Effector CD8-positive, alpha-beta T cell (primary cell): ENCODE measurements at regions not wholly inside any gene's neighbourhood (a gene's known extent, or its start where the extent isn't known, plus 50 kb on each side); places are given as distances from the start of the nearest gene placed in this dataset.

Experiments used
- DNase-seq: peaks from one replicate; lab custom pipeline; 2025; lab: John Stamatoyannopoulos, UW

DNA sequence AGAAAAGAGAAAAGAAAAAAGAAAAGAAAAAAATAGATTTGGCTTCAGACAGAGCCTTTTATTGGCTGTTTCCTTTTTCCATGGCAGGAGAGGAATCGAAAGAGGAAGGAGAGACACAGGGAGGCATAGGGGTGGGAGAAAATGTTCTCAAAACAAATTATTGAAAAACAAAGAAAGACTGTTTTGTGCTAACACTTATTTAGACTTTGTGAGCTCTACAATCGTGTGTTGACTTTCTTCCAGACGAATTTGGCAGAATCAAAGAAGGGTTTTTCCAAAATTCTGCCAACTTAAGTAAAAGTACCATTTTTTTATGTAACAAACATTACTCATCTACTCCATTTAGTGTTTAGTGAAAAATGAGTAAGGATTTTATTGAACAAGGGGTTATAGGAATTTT is 982.2 kb downstream of the REEP3 start:
- no peak for DNase-seq

DNA sequence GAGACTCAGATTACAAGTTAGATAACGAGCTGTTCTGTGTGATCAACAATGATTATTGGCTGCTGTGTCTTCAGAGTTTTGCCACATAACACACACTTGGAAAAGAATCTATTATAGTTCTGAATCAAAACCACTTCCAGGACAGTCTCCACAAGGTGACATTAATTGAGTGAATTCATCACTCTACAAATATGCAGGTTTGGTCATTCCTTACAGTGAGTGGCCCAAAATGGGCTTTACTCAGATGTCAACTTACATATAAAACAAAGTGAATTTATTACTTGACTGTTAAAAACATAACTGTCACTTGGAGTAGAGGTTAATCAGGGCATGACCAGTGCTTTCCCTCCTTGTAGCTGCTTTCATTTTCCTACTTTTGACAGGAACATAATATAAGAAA is 984.3 kb downstream of the REEP3 start:
- no peak for DNase-seq

DNA sequence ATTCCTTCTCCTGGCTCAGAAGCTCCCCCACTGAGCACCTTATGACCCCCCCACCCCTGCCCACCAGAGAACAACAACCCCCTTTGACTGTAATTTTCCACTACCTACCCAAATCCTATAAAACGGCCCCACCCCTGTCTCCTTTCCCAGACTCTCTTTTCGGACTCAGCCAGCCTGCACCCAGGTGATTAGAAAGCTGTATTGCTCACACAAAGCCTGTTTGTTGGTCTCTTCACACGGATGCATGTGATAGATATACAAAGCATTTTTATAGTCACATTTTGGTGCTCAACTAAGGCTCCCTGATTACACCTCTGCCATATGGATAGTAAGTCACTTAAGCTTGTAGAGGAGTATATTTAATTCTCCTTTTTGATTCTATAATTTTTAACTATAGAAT is 985.8 kb downstream of the REEP3 start:
- DNase-seq = no peak

DNA sequence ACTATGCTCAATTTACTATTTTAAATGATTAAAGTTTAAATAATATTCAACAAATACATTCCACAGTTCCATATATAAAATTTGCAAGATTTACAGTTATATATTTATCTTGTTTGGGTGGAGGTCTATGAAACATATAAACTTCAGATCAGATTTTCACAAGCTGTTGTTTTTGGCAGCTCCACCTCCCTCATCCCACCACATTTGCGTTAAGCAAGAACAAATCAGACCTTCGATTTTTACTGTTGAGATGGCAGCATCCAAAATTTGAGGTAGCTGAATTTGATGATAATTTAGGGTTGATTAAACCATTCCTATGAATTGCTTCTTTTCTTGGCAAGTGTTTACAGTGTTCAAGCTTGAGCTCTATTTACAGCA is 986.4 kb downstream of the REEP3 start:
- no peak for DNase-seq

DNA sequence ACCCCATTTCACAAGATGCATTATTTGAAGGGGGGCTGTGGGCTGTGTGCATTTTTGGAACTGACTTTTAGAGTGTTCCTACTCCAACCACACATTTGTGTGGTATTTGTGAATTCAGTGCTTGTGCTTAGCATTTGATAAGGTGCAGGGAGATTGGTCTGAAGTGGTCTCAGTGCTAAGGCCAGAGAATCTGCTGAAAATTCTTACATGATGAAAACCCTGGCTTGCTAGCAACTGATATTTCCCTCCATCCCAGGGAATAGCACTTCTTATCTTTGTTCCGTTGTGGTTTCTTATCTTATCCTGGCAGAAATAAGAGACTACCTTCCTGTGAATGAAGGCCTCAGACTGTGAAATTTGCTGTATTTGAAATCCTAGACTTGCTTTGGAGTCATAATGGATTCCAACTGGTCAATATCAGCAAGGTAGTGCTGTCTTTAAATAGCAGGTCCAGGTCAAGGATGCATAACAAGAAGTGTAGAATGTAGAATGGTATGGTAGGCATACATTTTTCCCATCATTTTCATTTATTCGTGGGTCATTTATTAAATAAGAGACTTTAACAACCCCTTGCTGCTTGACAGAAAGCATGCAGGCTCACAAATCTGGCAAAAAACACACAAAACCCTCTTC is 986.9 kb downstream of the REEP3 start:
- DNase-seq = no peak

DNA sequence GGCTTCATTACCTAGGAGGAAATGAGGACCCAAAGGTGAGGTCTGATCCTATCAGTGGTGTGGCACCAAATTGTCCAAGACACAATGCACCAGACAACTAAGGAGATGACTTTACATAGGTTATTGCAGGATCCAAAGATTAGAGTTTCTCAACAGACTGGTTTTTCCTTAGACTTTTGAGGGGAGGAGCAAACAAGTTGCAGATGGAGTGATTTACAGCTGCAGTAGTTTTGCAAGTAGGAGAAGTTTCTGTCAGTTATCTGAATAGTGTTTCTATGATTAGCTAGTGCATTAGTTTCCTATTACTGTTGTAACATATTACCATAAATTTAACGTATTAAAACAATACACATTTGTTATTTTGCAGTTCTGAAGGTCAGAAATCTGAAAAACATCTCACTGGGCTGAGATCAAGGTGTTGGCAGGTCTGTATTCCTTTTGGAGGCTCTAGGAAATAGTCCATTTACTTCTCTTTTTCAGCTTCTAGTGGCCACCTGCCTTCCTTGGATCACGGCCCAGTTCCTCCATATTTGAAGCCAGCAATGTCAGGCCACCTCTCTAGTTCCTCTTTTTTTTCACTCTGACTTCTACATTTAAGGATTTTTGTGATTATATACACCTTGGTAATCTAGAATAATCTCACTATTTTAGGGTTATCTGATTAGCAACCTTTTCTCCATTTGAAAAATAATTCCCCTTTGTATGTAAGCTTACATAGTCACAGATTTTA is 994.9 kb downstream of the REEP3 start:
- no peak for DNase-seq

DNA sequence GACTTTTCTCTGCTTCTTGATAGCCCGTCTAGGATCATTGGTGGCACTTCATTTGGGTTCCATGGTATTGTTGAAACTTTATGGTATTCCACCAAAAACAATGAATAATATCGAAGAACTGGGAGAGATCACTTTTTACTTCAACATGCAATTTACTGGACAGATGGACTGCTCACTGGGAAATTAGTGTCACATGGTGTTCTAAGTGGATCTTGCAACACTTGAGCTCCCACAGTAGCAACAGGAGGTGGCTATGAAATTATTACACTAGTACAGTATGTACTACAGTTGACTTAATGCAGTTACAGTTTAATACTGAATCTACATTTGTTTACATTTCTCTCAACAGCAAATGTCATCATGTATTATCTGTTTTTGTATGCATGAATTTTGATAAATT is 997.3 kb downstream of the REEP3 start:
- no peak for DNase-seq

DNA sequence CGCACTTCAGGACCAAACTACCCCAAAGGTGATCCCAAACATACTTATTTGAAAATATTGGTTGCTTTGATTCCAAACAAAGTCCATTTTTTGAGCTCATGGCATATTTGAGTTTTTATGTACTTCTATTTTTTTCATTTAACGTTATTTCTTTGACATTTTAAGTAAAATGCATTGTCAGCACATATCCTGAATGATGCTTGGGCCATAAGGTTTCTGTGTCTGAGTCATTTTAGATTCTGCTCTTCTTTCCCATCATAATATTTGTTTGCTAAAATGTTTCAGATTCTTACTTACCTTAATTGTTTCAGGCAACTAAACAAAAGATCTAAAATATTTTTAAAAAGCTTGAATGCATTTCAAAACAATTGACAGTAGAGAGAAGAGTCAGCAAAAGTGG is 998.2 kb downstream of the REEP3 start:
- no peak for DNase-seq

DNA sequence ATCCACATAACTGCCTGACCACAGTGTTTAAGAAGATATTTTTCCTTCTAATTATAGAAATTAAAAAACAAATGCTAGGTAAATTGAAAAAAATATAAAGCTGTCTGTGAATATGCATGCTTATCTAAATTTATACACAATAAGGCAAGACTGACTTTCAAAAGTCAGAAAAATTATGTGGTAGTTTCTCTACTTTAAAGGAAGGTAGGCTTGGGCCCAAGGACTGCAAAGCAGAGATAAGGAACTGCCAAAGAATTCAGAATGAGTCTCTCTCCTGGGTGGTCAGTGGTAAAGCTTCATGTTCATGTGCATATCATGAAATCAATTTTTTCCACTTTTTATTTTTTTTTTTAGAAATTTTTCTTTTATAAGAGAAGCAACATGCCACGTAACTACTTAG is 998.6 kb downstream of the REEP3 start:
- DNase-seq = no peak

DNA sequence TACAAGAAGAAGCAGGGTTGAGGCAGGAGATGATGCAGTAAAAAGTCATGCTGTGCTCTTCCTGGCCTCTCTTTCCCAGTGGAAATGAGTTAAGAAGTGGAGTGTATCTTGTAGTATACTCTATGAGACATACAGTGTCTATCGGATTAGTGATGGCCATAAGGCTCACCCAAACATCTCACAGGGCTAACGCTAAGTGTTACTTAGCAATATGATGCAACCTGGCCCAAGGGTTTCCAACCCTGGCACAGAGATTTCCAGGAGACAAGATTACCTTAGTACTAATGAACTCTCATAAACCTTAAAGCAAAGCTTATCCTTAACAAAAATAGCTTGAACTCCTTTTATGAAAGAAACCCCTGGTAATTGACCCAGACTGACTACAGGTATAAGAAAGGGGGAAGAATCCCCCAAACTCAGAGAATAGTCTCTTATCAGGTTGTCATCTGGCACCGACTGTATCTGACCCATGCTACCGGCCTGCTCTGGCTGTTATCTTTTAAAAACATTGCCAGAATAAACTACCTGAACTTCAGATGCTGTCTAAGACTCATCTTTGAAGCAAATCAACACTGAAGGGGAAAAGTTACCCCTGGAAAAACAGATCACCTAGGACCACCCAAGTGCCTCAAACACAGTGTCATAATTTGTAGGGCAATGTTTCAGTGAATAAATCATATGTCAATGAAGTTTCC is 1002.0 kb downstream of the REEP3 start:
- DNase-seq = no peak

DNA sequence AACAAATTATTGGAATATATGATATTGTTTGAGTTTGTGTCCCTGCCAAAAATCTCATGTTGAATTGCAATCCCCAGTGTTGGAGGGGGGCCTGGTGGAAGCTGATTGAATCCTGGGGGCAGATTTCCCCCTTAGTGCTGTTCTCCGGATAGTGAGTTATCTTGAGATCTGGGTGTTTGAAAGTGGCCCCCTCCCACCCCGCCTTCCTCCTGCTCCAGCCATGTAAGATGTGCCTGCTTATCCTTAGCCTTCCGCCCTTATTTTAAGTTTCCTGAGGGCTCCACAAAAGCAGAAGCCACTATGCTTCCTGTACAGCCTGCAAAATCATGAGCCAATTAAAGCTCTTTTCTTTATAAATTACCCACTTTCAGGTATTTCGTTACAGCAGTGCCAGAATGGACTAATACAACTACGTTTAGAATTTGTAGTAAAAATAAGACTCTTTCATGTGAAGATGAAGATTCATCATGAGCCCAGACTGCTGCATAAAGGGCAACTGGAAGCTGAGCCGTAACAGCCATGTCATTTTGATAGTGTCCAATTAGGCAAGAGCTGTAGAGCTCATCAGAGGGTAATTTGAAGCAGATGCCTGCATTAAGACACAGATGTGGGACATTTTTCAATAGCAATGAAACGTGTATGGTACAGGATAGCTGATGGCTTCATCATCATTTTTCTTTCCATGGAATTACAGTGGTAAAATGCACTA is 1007.2 kb downstream of the REEP3 start:
- no peak for DNase-seq

DNA sequence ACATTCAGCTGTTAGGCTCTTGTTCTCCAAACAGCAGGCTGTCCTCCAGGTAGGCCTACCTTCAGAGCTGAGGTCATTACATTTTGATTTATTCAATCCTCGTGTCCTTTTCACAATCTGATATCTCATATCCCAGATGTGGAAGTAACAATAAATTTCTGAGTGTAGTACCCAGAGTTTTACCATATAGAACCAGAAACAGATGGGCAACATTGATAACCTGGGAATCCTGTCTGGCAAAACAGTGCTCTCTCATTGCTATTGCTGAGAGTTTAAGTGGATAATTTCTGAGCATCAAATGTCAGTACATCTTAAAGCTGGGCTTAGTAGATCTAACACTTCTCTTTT is 1007.8 kb downstream of the REEP3 start:
- no peak for DNase-seq

DNA sequence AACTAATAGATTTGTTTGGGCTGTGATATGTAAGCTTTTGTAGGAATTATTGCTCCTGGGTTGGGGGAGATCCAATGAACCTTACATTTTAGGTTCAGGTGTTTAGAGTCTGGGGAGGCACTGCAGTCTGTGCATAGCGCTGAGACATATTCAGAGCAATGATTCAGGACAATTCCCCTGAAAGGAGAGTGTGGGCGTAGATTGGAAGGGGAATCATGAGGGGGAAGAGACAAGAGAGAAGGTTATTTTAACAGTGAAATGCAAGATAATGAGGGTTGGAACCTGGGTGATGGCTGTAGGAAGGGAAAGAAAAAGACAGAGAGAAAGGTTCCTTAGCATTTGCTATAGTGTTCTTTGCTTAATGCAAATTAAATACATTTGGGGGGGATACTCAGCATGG is 1013.4 kb downstream of the REEP3 start:
- DNase-seq = no peak

DNA sequence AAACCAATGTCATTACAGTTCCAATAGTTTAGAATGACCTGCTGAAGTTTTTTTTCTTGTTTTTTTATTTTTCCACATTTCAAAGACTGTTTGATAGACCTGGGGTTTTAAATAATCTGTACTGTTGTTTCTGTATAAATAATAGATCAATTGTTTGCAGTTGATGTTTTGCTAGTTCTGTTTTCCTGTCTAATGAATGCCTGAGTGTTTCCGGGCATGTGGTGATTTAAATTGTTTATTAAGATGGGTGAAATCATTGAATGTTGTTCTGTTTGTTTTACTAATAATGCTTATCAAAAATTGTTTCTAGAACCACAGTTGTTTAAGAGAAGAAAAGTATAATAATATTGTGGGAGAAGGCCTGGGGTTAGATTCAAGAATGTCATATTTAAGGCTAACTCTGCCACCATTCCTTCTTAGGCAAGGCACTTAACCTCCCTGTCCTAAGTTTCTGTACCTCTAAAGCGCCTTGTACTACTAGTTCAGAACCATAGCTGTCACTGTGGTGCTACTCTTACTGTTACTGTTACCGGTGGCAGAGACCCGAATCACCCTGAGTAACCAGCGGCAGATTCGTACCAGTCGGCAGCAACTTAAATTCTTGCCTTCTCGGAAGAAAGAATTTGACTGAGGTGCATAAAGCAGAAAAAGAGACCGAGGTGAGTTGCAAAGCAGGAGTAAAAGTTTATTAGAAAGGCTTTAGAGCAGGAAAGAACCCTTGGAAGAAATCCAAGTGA is 1014.1 kb downstream of the REEP3 start:
- DNase-seq = no peak

DNA sequence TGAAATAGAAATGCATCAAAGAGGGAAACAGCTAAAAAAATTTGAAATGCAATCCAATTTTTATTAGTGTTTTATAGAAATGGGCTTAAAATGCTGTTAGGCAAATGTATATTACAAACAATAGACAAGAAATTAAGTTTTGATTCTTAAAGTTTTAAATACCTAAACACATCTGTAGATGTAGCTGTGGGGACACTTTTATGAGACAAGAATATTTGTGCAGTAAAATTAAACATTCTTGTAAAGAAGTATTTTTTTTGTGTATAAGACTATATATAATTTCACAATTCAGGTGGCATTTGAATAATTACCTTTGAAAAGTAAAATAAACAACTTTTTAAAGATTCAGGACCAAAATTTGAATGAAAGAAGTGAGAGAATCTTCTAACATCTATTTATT is 1015.9 kb downstream of the REEP3 start:
- no peak for DNase-seq

DNA sequence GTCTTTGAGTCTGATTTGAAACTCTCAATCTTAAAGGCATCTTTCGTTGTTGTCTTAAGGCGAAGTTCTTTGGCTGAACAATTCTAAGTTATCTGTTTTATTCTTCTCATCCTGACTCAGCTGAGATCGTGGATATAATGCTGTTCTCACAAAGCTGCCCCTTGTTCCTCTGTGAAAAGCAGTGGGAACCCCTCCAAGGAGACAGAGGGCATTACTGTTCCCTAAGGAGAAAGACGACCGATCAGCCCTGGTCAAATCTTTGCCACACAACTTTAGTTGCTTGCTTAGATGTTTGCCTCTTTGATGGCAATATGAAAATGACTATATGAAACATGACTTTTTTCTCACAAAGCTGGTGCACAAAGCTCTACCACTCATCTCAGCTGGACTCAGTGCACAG is 1016.7 kb downstream of the REEP3 start:
- DNase-seq = no peak

DNA sequence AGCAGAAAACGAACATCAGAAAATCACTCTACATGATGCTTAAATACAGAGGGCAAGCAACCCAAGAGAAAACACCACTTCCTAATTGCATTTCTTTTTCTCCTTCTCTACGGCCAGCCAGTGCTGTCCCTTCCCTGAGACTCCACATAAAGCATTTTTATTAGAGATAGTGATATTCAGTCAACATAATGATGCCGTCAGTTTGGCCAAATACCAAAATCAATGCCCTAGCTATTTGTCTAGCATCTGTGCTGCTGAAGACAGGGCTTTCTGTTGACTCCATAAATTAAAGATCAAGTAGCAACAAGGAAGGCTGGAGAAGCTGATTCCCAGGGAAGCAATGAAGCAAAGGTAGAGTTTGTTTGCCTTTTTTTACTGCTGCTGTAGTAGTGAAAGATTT is 1024.9 kb downstream of the REEP3 start:
- no peak for DNase-seq

DNA sequence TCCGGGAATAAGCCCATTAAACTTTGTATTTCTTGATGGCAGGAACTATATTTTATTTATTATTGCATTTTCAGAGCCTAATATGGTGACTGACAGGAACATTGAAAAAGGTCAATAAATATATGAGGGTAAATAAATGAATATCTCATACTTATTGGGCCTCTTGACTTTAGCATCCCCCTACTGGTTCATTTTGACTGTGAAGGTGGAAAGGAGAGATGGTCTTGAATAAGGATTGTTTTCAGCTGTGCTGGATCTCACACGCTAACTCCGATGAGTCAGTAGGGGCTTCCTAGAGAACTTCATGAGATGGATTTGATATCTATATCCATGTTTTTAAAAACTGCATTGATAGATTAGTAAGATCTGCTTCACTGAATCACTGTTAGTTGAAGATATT is 1026.0 kb downstream of the REEP3 start:
- no peak for DNase-seq

DNA sequence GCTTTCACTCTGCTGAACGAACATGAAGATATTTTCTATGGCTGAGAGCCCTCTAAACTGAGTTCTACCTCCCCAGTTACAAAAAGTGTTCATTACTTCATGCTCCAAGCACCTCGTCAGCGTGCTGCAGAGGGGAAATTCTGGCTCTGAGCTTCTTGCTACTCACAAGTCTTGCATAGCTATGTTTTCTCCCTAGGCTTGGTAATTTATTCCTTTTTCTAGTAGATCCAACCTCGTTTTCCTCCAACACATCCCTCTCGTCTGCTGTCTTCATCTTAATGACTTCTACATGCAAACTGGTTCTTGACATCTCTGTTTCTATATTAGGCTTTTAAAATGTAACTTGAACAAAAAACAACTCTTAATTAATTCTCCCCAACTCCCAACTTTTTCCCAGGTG is 1034.5 kb downstream of the REEP3 start:
- no peak for DNase-seq

DNA sequence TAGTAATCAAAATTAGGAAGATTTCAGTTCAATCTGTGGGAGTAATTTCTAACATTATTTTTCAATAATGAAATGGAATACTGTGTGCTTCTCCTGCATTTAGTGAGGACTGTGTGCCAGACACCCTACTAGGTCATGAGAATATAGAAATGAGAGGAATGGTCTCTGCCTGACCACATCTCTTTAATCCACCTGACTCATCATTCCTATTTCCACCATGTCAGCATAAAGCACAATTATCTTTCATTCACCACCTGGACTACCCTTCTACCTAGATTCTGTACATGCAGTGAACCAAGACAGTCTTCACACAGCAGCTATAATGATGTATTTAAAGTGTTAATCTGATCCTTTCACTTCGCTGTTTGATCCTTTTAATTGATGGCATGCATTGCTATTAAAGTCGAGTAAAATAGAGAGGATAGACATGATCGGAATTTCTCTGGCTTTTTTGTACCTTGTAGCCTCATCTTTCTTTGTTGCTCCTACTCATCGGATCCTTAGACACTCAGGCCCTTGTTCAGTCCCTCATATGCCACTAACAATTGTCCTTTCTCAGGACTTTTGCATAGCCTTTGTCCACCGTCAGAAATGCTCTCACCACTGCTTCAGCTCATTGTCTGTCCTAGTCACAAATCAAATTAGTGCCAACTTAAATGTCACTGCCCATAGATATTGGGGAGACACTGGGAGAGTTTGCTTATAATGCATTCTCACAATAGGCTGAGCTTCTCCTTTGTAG is 1037.1 kb downstream of the REEP3 start:
- DNase-seq = no peak

DNA sequence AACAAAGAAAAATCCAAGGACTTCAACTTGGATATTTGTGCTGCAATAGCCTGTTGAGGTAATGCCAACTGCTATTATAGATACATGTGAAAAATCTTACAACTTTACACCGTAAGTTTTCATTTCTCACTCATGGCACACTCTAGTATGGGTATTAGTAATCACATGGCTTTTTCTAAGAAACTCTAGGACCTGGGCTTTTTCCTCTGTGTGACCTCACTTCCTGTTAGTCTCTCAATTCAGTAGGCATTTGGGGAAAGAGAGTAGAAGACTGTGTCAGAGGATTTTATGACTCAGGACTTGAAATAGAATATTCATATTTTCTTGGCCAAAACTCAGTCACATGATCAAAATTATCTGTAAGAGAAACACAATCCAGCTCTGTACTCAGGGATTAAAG is 1049.9 kb downstream of the REEP3 start:
- DNase-seq = no peak
